ENCODE measurements at regions not wholly inside any gene's neighbourhood (a gene's known extent, or its start where the extent isn't known, plus 50 kb on each side); places are given as distances from the start of the nearest gene placed in this dataset.
"Not testable (repeated sequence)": the region's sequence is repeated elsewhere in the genome, so short reads cannot be mapped to it uniquely, and the experiment has no call there.

DNA sequence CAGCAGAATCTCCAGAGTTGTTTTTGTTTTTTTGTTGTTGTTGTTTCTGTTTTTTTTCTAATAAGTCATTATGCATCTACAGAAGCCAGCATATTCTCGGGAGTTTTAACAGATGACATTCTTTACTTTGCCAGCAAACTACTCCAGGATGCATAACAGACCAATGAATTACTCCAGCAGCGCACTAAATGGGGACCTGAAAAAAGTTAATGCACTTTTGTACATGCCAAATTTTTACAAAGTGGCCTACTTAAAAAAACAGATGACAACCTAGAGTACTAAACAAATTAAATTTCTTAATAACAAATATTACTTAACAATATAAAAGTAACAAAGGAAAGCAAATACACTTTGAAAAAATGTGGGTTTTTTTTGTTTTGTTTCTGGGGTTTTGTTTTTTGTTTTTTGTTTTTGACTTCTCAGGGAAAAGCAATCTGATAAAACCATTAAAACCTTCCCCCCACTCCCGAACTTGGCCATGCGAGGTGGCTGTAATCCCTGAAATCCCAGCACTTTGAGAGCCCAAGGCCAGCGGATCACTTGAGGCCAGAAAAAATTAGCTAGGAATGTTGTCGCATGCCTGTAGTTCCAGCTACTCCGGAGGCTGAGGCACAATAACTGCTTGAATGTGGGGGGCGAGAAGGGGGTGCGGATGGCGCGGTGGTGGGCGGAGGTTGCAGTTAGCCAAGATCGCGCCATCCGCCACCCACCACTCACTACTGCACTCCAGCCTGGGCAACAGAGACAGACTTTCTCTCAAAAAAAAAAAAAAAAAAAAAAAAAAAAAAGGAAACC, 352.4 kb downstream of the CETN3 start:
- DNase-seq (ENCODE audit: low read depth) = no peak

DNA sequence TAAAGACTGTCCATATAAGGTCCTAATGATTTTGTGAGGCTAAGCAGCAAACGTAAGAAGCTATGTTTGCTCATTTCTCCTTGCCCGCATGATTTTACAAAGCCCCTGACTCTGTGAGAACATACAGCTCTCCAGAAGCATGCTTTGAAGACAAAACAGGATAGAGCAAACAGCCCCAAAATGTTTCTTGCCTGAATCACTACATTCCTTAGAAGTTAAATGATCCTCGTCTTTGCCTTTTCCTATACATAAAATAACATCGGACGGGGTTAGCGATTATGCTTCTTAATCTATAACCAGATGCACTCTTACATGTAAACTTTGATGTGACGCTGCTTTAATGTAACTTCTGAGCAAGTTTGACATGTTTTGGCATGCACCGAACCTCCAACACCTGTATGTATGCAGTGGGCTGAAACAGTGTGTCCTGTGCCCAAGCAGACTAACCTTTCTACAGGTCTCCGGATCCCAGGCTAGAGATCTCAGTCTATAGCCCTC, 353.7 kb downstream of the CETN3 start:
- DNase-seq (ENCODE audit: low read depth) = no peak

DNA sequence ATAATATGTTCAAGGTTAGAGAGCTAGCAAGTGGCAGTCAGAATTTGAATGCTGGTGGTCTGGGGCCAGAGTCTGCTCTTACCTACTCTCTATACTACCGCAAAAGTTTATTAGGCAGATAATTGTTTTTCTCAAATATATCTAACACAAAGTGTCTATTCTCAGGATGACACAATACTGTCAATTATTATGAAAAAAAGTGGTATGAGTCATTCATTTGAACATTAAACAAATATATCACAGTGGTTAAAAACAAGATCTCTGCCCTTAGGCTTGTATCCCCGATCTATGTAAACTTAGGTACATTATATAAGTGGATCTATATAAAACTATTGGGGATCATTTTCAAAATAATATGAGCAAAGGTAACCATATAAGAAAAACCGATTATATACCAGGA, 354.9 kb downstream of the CETN3 start:
- DNase-seq (ENCODE audit: low read depth) = no peak

DNA sequence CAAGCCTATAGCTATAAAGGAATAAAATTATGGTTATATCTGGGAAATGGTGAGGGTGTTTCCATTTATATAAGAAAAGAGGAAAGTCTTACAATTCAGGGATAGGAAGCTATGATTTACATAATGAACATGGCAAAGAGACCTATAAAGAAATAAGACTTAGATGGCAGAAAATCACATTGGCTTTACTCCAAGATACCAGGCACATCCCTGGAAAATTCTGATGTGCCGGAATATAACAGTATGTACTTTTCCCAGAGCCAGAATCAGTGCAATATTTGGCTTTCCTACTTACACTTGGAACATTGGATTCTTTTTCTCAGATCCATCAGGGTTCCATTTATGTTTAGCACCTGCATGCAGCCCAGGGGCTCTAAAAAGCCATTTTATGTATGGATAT, 357.8 kb downstream of the CETN3 start:
- no peak for DNase-seq (ENCODE audit: low read depth)

DNA sequence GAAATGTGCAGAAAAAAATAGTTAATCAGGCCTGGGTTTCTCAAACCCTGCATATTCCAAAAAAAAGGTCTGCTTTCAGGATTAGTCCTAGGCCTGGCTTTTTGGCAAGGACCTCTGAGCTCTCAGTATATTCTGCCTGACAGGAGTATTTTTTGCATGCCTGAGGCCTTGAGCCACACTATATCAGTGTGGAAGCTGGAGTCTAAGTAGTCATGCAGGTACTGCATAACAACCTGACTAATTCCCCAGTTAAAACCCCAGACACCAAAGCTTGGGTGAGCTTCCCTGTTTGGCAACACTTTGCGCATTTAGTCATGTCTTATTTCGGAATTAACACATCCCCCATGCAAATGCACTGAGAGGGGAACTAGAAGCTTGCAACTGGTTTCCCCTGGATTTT, 359.5 kb downstream of the CETN3 start:
- no peak for DNase-seq (ENCODE audit: low read depth)

DNA sequence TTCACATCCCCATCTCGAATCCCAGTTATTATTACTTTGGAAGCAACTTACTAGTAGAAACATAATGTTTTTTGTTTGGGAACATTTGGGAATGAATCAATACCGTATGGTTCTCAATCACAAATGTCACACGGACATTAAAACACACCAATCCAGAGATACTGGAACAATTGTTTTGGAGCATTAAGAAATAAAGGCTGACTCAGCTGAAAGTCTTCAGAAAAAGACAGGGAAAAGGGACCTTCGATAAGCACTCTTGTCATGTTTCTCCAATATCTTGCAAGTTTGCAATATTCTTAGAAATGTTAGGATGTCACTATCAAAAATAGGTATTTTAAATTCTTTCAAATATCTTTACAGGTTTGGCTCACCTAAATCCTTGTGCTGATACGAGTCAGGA, 362.4 kb downstream of the CETN3 start:
- DNase-seq (ENCODE audit: low read depth) = no peak

DNA sequence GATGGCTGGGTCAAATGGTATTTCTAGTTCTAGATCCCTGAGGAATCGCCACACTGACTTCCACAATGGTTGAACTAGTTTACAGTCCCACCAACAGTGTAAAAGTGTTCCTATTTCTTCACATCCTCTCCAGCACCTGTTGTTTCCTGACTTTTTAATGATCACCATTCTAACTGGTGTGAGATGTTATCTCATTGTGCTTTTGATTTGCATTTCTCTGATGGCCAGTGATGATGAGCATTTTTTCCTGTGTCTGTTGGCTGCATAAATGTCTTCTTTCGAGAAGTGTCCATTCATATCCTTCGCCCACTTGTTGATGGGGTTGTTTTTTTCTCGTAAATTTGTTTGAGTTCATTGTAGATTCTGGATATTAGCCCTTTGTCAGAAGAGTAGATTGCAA, 369.5 kb downstream of the CETN3 start:
- DNase-seq (ENCODE audit: low read depth) = not testable (repeated sequence)

DNA sequence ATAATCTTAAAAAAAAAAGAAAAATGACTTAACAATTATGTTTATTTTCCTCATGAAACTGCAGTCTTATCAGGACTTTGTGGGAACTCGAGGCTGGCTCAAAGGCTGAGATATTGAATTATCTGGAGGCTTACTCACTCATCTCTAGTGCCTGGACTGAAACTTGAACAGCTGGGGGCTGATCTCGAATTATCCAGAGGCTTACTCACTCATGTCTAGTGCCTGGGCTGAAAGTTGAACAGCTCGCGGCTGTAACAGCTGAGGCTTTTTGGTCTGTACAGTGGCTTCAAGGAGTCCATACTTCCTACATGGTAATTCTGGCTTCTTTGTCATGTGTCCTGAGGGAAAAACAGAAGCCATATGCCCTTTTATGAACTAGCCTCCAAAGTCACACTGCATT, 371.9 kb downstream of the CETN3 start:
- no peak for DNase-seq (ENCODE audit: low read depth)

DNA sequence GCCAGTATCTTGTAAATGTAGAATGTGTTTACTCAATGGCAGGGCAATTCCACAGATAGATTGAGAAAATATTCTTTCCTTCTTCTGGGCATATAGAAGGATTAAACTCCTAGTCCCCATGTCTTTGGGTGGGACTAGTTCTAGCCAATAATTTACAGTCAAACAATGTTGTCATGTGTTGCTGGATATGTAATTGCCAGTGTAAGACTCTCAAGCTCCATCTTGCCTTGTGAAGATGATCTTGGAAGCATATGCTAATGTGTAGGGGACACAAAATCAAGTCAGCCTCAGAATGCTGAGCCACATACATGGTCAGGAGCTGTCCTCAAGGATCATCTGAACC, 386.9 kb downstream of the CETN3 start:
- DNase-seq (ENCODE audit: low read depth) = no peak

DNA sequence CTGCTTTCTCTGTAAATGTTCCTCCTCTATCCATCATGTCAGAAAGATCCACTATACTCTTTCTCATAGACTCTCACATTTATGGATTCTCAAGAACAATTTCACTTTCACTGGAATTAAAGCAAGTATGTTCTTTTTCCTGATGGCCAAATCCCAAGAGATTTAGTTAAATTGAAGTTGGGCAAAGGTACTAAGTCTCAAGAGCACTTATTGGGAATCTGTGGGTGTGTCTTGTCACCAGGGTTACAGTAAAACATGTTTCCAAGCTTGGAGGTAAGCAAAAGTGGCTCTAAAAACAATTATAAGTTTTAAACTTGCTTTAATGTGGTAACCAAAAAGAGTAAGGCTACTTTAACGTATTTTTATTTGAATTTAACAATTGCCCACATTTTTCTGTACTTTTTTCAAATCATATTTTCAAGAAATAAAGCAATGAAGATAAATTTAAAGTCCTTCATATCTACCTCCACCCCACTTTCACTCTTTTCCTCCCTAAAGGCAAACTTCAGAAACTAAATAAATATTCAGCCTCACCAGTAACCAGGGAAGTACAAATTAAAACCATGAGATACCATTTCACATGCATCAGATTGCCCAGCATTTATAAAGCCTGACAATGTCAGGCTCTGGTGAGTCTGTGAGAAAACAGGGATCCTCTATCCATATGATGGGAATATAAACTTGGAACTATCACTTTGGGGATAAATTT, 387.4 kb downstream of the CETN3 start:
- DNase-seq (ENCODE audit: low read depth) = no peak

DNA sequence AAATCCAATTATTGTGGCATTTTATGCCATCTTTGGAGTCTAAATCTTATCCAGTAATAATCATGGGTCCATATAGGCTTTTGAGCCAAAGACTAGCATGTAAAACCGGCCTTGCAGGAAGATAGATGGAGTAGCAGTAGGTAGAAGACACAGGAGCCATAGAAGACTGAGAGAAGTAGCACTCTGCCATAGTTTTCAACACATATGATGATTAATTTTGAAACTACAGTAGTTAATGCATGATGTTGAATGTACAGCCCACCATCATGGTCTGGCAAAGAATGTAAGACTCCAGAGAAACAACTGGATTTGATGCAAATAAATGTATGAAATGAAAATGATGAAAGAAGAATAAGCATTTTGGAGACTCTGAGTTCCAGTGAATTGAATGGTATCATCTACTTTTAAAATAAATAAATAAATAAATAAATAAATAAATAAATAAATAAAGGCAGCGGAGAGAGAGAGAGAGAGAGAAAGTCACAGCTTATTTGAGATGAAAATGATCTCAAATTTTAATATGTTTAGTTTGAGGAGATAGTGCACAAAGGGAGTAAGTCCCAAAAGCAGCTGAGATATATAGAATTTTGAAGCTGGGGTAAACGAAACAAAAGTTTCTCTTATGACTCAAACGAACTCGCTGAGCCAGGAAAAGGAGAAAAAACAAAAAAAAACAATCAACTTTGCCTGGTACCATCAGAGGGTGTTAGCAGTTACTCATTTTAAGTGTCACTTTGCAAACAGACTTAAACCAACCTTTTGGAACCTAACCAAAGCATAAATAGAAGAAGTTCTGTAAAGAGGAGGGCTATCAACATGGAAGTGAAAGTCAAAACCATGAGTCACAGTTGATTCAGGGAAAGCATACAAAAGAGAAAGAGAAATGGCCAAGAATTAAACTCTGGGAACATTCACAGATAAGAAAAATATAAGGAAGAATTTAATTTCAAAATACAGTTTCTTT, 388.7 kb downstream of the CETN3 start:
- DNase-seq (ENCODE audit: low read depth) = peak; percentile 26

DNA sequence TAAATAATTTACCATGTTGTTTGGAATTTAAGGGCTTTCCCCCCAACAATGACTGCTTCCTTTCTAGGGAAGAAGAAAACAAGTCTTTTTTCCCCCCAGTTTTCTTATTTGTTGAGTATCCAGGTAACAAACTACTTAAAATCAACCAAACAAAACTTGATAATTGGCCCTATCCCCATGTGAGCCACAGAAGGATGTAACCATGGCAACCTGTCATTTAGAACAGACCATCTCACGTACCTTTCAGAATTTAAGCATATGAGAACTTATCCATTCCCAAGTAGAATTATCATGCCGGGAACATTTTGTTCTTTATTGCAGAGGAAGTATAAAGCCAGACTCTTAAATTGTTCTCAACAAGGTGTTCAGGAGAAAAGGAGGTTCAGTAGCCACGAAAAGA, 392.3 kb downstream of the CETN3 start:
- no peak for DNase-seq (ENCODE audit: low read depth)

DNA sequence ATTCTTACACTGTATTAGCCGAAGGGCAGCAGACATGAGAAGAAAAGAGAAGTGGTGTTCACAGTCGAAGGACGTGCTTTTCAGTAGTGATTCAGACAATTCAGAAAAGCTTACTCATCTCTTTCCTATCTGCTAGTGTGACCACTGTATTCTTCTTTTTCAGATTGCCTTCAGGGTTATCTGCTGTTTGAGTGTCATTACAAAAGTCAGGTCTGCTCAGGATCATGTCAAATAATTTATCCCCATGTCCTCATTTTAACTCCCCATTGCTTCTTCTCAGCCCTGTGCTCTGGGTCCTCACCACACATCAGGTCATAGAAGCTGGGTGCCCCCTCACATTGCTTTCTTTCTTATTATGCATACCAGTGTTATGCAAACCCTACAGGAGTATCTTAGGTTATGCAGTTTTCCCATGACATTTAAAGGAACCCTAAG, 394.0 kb downstream of the CETN3 start:
- no peak for DNase-seq (ENCODE audit: low read depth)

DNA sequence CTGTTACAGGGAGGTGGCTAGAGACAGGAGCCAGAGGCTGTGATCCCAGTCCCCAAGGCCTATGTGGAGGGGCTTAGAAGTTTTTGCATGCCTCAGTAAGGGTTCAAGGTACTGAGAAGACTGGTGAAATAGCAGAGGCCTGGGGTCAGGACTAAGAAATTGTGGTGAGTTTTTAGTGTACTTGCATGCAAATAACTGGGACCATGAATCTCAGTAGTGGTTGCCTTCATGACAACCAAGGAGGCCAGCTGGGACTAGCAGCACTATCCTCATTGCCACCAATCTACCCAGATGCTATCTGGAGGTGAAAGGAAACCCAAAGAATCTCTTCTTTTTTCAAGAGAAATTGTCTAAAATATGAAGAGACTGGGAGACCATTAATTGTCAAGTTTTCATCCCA, 395.1 kb downstream of the CETN3 start:
- no peak for DNase-seq (ENCODE audit: low read depth)

DNA sequence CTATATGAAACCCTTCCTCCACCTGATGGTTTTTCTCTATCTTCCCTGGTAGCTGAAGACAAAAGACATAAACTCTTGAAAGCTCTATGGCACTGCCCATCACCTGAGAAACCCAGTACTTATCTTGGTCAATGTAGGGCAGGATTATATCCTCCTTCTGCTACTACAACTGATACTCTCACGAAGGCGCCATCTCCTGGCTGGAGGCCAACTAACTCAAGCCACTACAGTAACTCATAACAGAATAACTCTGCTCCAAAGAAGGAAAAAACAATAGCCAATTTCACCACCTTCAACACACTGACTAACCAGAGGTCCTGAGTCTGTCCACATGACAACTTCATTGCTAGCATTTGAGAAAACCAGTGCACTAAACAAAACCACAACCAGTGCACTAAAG, 409.2 kb downstream of the CETN3 start:
- no peak for DNase-seq (ENCODE audit: low read depth)

DNA sequence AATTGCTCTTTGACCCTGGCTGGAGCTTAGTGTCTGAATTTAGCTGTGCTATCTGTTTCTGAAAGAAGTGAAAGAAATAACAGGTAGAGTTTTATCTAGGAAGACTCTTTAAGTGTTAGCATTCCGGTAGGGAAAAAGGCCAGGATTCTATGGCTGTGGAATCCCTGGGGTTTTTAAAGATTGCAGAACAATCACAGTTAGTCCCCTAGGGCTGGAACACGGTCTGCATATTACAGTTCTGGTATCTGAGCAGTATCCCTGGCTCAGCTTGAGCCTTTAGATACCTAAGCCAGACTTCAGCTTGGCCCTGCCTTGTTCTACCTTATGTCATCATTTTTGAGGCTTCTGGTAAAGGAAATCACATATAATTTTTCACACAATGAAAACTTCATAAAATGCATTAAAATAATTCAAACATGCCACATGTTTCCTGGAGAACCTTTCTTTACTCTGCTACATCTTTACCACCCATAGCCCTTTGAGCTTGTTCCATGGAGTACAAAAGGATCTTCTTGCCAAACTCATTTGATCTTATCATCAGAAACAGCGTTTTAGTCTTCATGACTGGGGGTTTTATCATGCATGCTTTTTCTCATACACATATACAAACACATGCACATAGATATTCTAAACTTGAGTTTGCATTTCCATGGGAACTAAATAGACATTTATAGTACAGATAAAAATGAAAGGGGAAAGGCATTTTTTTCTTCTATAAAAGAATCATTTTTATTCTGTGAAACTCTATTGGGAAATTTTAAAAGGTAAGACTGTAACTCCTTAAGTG, 410.8 kb downstream of the CETN3 start:
- no peak for DNase-seq (ENCODE audit: low read depth)

DNA sequence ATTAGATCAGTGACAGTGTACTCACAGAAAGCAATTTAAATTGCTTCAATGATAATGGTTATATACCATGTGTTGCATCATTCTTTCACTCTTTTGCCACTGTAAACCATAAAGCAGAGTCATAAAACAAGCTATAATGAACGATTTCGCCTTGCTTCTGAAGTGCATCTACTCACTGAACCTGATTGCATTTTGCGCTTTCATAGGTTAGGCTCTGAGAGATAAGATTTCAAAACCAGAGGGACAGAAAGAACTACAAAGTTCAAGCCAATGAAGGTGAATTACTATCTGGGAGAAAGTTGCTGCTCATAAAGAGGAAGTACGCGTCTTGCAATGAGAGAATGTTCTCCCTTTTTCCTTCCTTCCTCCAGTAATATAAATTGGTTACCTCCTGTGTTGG, 412.7 kb downstream of the CETN3 start:
- DNase-seq (ENCODE audit: low read depth) = no peak

DNA sequence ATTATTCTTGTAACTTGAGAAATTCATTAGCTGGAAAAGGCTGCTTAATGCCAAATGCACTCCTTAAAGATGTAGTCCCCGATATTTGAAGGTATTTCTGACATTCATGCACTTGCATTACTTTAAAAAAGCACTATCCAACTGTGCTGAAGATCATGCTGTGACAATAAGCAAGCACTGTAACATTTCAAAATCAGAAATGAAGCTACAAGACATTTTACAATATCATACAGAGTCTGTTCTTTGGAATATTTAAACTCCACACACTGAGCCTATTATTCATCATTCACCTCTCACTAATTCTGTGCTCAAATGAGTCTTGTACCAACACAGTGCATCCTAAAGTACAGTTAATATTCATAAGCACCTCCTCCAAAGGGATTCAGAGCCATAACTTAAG, 413.2 kb downstream of the CETN3 start:
- no peak for DNase-seq (ENCODE audit: low read depth)

DNA sequence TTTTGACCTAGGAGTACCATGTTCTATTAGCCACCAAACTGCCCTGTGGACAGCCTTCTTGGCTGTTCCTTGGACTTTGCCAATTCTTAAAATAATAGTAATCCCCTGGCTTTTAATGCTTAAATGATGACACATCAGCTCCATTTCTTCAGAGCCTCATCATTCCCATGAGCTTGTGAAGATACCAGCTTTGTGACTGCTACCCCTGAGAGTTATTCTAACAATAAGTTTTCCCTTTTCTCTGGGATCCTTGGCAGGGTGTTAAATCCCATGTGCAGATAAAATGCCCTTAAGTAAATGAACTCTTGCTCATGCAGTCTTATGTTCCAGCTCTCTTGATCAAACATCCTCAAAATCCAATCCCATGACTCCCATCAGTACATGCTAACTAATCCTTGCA, 415.3 kb downstream of the CETN3 start:
- DNase-seq (ENCODE audit: low read depth) = no peak

DNA sequence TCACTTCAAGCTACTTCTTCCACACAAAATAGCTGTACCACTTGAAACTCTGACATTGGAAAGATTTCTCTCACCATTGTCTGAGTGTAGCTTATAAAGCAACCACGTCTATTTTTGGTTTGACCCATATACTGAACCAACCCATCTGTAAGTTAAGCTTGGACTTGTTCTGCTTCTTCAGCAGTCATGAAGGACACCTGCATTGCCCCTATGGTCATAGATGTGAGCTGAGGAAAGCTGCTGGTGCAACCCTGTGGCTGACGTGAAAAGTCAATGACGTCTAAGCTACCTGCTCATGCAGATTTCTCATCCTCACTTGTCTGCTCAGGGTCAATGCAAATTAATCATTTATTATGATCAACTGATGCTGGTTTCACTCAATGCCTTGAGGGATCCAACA, 417.4 kb downstream of the CETN3 start:
- DNase-seq (ENCODE audit: low read depth) = no peak

DNA sequence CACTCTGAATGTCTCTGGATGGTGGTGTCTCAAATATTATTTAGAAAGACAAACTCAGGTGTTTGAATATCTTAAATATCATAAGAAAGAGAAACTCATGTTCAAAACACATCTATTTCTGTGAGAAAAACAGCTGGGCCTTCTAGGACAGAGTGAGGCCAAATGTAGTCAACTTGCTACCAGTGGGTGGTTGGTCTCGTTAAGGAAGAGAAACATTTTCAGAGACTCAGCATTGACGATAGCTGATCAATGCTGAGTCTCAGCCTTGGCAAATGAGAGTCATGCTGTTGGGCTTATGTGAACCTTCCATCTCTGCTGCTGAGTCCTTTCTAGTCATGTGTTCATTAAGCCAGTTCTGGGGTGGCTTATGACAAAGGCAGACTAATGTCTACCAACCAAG, 418.0 kb downstream of the CETN3 start:
- DNase-seq (ENCODE audit: low read depth) = no peak

DNA sequence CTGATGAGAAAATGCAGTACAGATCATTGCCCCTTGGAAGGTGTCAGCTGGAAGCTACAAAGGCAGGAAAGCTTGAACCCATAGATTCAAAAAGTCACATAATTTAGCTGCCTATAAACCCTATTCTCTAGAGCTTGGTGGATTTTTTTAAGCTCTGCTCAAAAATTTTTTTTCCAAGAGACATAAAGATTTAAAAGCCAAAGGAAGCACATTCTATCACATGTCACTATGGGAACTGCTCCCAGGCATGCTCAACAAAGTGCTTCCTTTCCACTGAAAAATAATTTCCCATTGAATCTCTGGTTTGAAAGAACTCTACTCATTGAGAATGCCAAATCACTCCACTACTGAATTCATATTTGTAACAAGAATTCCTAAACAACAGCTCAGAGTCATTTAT, 419.8 kb downstream of the CETN3 start:
- DNase-seq (ENCODE audit: low read depth) = no peak

Data from fibroblast of gingiva (primary cell).